Activated naive CD4-positive, alpha-beta T cell treated with anti-CD3 and anti-CD28 coated beads, Interleukin-2, amount 50 U/mL, for 24 hours (primary cell): ENCODE measurements at regions not wholly inside any gene's neighbourhood (a gene's known extent, or its start where the extent isn't known, plus 50 kb on each side); places are given as distances from the start of the nearest gene placed in this dataset.
"Not testable (repeated sequence)": the region's sequence is repeated elsewhere in the genome, so short reads cannot be mapped to it uniquely, and the experiment has no call there.

Experiments
- H3K27ac Mint-ChIP-seq: one replicate; pipeline ENCODE4 v1.8.0; 2021; ENCODE audit warnings: mild to moderate bottlenecking, mixed read lengths
- H3K27me3 Mint-ChIP-seq: one replicate; pipeline ENCODE4 v1.8.0; 2021; ENCODE audit warnings: mixed read lengths
- H3K36me3 Mint-ChIP-seq: one replicate; pipeline ENCODE4 v1.8.0; 2021; ENCODE audit warnings: mixed read lengths
- H3K4me1 Mint-ChIP-seq: one replicate; pipeline ENCODE4 v1.8.0; 2021; ENCODE audit warnings: mixed read lengths
- H3K4me3 Mint-ChIP-seq: one replicate; pipeline ENCODE4 v1.8.0; 2021; ENCODE audit warnings: mild to moderate bottlenecking, mixed read lengths
- H3K9me3 Mint-ChIP-seq: one replicate; pipeline ENCODE4 v1.8.0; 2021; ENCODE audit warnings: mixed read lengths

- no peaks in the 10 kb centered on the region for H3K36me3 Mint-ChIP-seq
- H3K4me1 Mint-ChIP-seq, result no peaks in the 10 kb centered on the region
- H3K27me3 Mint-ChIP-seq, result no peaks in the 10 kb centered on the region
- no peak overlapping the region for H3K27ac Mint-ChIP-seq
- H3K4me3 Mint-ChIP-seq, result no peak overlapping the region
- H3K9me3 Mint-ChIP-seq, result peaks cover 8% of the 10 kb centered on the region
Observed at GRCh38 chr20:22063753-22064152, 358.3 kb downstream of the PAX1 start.

GRCh38 chr20:22062874-22063273 is 357.4 kb downstream of the PAX1 start:
- no peaks in the 10 kb centered on the region for H3K36me3 Mint-ChIP-seq
- no peaks in the 10 kb centered on the region for H3K4me1 Mint-ChIP-seq
- no peaks in the 10 kb centered on the region for H3K27me3 Mint-ChIP-seq
- no peak overlapping the region for H3K27ac Mint-ChIP-seq
- H3K4me3 Mint-ChIP-seq, result no peak overlapping the region
- peaks cover 8% of the 10 kb centered on the region for H3K9me3 Mint-ChIP-seq

GRCh38 chr20:22060610-22061009 is 355.1 kb downstream of the PAX1 start:
- no peak overlapping the region for H3K4me3 Mint-ChIP-seq
- H3K9me3 Mint-ChIP-seq, result no peaks in the 10 kb centered on the region
- no peaks in the 10 kb centered on the region for H3K27me3 Mint-ChIP-seq
- H3K4me1 Mint-ChIP-seq, result no peaks in the 10 kb centered on the region
- no peak overlapping the region for H3K27ac Mint-ChIP-seq
- H3K36me3 Mint-ChIP-seq, result no peaks in the 10 kb centered on the region

- Mint-ChIP-seq H3K27ac (no peak overlapping the region), H3K36me3 (no peaks in the 10 kb centered on the region), H3K4me3 (no peak overlapping the region), H3K9me3 (no peaks in the 10 kb centered on the region), H3K27me3 (no peaks in the 10 kb centered on the region), H3K4me1 (no peaks in the 10 kb centered on the region)
Observed at GRCh38 chr20:22058746-22059145, 353.3 kb downstream of the PAX1 start.

DNA sequence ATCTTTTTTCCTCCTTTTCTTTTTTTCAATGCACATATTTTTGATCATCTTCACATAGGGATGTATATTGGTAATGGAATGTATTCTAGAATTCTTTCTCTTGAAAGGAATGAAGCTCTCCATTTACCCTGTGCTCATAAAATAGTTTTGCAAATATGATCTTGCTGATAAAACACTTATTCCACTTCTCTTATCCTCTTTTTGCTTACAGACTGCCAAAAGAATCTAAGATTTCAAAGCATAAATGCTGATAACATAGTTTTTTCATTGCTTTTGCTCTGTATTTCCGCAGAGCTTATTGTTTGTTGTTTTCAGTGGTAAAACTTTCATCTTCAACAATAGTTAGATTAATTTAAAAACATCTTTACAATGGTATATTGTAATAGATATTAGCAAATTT is 350.5 kb downstream of the PAX1 start:
- no peak overlapping the region for H3K4me3 Mint-ChIP-seq
- H3K27ac Mint-ChIP-seq, result no peak overlapping the region
- H3K9me3 Mint-ChIP-seq, result peaks cover 8% of the 10 kb centered on the region
- no peaks in the 10 kb centered on the region for H3K4me1 Mint-ChIP-seq
- H3K36me3 Mint-ChIP-seq, result no peaks in the 10 kb centered on the region
- no peaks in the 10 kb centered on the region for H3K27me3 Mint-ChIP-seq

GRCh38 chr20:22052025-22052650 is 346.7 kb downstream of the PAX1 start:
- Mint-ChIP-seq H3K9me3 (peaks cover 17% of the 10 kb centered on the region), H3K36me3 (no peaks in the 10 kb centered on the region), H3K27me3 (no peaks in the 10 kb centered on the region), H3K27ac (no peak overlapping the region), H3K4me3 (no peak overlapping the region), H3K4me1 (no peaks in the 10 kb centered on the region)

DNA sequence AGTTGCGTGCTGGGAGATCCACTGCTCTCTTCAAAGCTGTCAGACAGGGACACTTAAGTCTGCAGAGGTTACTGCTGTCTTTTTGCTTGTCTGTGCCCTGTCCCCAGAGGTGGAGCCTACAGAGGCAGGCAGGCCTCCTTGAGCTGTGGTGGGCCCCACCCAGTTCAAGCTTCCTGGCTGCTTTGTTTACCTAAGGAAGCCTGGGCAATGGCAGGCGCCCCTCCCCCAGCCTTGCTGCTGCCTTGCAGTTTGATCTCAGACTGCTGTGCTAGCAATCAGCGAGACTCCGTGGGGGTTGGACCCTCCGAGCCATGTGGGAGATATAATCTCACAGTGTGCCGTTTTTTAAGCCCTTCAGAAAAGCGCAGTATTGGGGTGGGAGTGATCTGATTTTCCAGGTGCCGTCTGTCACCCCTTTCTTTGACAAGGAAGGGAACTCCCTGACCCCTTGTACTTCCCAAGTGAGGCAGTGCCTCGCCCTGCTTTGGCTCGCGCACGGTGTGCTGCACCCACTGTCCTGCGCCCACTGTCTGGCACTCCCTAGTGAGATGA is 340.6 kb downstream of the PAX1 start:
- not testable (repeated sequence) for H3K27ac Mint-ChIP-seq, H3K27me3 Mint-ChIP-seq, H3K4me3 Mint-ChIP-seq, H3K9me3 Mint-ChIP-seq, H3K4me1 Mint-ChIP-seq, H3K36me3 Mint-ChIP-seq

GRCh38 chr20:22027423-22027822 is 322.0 kb downstream of the PAX1 start:
- no peak overlapping the region for H3K27ac Mint-ChIP-seq
- H3K4me3 Mint-ChIP-seq, result no peak overlapping the region
- peaks cover 12% of the 10 kb centered on the region for H3K9me3 Mint-ChIP-seq
- no peaks in the 10 kb centered on the region for H3K4me1 Mint-ChIP-seq
- no peaks in the 10 kb centered on the region for H3K27me3 Mint-ChIP-seq
- peaks cover 2% of the 10 kb centered on the region for H3K36me3 Mint-ChIP-seq

DNA sequence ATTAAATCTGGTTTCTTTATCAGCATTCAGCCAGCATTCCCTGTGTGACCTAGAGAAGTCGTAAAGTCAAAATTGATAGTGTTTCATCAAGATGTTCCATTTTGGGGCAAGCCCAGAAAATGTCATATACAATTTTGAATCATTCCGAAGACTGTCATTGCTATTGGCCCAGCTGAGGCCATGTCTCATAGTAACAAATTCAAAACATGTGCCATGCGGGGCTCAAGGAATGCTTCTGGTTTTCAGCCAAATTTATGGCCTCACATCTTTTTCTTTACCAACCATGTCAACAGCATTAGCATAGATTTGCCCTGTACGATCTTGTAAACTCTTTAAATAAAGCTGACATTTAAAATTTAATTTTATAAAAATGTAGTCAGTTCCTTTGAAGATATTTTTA is 314.7 kb downstream of the PAX1 start:
- H3K27me3 Mint-ChIP-seq, result no peaks in the 10 kb centered on the region
- no peaks in the 10 kb centered on the region for H3K4me1 Mint-ChIP-seq
- H3K27ac Mint-ChIP-seq, result no peak overlapping the region
- no peak overlapping the region for H3K4me3 Mint-ChIP-seq
- peaks cover 9% of the 10 kb centered on the region for H3K9me3 Mint-ChIP-seq
- H3K36me3 Mint-ChIP-seq, result no peaks in the 10 kb centered on the region

DNA sequence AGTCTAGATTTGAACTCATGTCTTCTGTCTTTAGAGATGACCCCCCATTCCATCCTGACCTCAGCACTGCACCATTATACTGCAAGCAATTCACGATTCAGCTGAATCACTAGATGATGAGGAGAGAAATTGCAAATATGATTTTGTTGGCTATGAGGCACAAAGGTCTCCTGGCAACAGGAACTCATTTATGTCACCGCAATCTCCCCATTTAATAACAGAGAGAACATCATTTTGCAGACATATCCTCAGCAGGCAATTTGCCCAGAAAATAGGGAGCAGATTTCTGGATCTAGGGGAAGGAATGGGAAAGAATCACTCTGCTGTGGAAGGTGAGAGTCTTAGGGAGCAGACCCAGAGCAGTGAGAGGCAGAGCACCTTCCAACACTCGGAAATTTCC is 303.0 kb downstream of the PAX1 start:
- H3K9me3 Mint-ChIP-seq, result peaks cover 4% of the 10 kb centered on the region
- H3K4me3 Mint-ChIP-seq, result no peak overlapping the region
- H3K36me3 Mint-ChIP-seq, result peaks cover 1% of the 10 kb centered on the region
- no peaks in the 10 kb centered on the region for H3K4me1 Mint-ChIP-seq
- no peaks in the 10 kb centered on the region for H3K27me3 Mint-ChIP-seq
- H3K27ac Mint-ChIP-seq, result no peak overlapping the region

GRCh38 chr20:22006306-22006705 is 300.8 kb downstream of the PAX1 start:
- H3K27me3 Mint-ChIP-seq, result no peaks in the 10 kb centered on the region
- H3K9me3 Mint-ChIP-seq, result peaks cover 4% of the 10 kb centered on the region
- H3K36me3 Mint-ChIP-seq, result peaks cover 1% of the 10 kb centered on the region
- no peaks in the 10 kb centered on the region for H3K4me1 Mint-ChIP-seq
- H3K27ac Mint-ChIP-seq, result no peak overlapping the region
- H3K4me3 Mint-ChIP-seq, result no peak overlapping the region

DNA sequence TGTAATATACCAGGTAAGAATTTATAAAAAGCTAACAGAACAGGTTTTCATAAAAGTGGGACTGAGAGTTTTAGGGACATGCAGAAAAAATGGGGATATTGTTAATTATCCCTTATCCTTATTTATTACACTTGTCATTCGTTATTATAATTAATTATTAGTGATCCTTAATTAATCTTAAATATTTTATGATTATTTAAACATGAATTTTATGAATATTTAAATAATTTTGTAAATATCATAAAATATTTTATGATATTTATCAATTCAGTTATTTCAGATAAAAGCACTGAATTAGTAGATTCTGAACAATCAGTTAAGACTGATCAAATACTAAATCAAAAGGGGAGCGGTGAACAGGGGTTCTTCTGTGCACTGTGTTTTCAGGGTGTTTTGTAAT is 300.1 kb downstream of the PAX1 start:
- no peak overlapping the region for H3K27ac Mint-ChIP-seq
- peaks cover 4% of the 10 kb centered on the region for H3K9me3 Mint-ChIP-seq
- no peaks in the 10 kb centered on the region for H3K4me1 Mint-ChIP-seq
- peaks cover 1% of the 10 kb centered on the region for H3K36me3 Mint-ChIP-seq
- H3K4me3 Mint-ChIP-seq, result no peak overlapping the region
- no peaks in the 10 kb centered on the region for H3K27me3 Mint-ChIP-seq

GRCh38 chr20:22004946-22005345 is 299.5 kb downstream of the PAX1 start:
- H3K27me3 Mint-ChIP-seq, result no peaks in the 10 kb centered on the region
- H3K4me1 Mint-ChIP-seq, result no peaks in the 10 kb centered on the region
- no peak overlapping the region for H3K4me3 Mint-ChIP-seq
- H3K27ac Mint-ChIP-seq, result no peak overlapping the region
- peaks cover 1% of the 10 kb centered on the region for H3K36me3 Mint-ChIP-seq
- H3K9me3 Mint-ChIP-seq, result peaks cover 4% of the 10 kb centered on the region

DNA sequence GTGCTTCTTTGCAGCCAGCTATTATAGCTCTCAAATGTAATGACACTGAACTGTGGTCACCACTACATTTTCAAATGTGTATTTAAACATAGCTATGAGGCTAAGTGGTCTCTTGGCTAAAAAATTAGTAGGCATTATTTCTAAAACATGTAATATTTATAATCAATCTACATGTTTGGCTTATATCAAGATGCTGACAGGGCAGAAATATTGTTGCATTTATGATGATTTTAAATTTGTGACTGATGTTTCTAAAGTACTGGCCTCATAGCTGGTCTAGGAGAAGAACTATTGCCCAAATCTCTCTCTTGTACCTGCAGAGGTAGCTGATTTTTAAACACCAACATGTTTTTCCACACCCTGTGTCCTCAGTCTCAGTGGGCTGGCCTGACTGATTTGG is 298.2 kb downstream of the PAX1 start:
- Mint-ChIP-seq H3K36me3 (peaks cover 1% of the 10 kb centered on the region), H3K27ac (no peak overlapping the region), H3K4me3 (no peak overlapping the region), H3K9me3 (peaks cover 4% of the 10 kb centered on the region), H3K27me3 (no peaks in the 10 kb centered on the region), H3K4me1 (no peaks in the 10 kb centered on the region)

- Mint-ChIP-seq H3K9me3 (peaks cover 5% of the 10 kb centered on the region), H3K4me1 (no peaks in the 10 kb centered on the region), H3K27ac (no peak overlapping the region), H3K27me3 (no peaks in the 10 kb centered on the region), H3K36me3 (no peaks in the 10 kb centered on the region), H3K4me3 (no peak overlapping the region)
Observed at GRCh38 chr20:22001886-22002285, 296.4 kb downstream of the PAX1 start.

- no peak overlapping the region for H3K4me3 Mint-ChIP-seq
- no peaks in the 10 kb centered on the region for H3K27me3 Mint-ChIP-seq
- H3K27ac Mint-ChIP-seq, result no peak overlapping the region
- H3K36me3 Mint-ChIP-seq, result no peaks in the 10 kb centered on the region
- no peaks in the 10 kb centered on the region for H3K4me1 Mint-ChIP-seq
- H3K9me3 Mint-ChIP-seq, result peaks cover 5% of the 10 kb centered on the region
Observed at GRCh38 chr20:21995461-21995860, 290.0 kb downstream of the PAX1 start.

- Mint-ChIP-seq H3K27ac (no peak overlapping the region), H3K4me3 (no peak overlapping the region), H3K4me1 (no peaks in the 10 kb centered on the region)
Observed at GRCh38 chr20:21994203-21994602, 288.7 kb downstream of the PAX1 start.

More at GRCh38 chr20:21994203-21994602, 288.7 kb downstream of the PAX1 start:
- Mint-ChIP-seq H3K36me3 (no peaks in the 10 kb centered on the region), H3K9me3 (peaks cover 5% of the 10 kb centered on the region), H3K27me3 (no peaks in the 10 kb centered on the region)
